Mesothelial cell of epicardium (in vitro differentiated cells): ENCODE measurements at regions not wholly inside any gene's neighbourhood (a gene's known extent, or its start where the extent isn't known, plus 50 kb on each side); places are given as distances from the start of the nearest gene placed in this dataset.

Experiments
- DNase-seq, 2 experiments: peaks; one replicate each; pipeline ENCODE4 v3.0.0; 2021; ENCODE audit warnings: low spot score in 2 of 2; ENCODE audit not compliant: unreplicated experiment in 2 of 2
- H3K27ac Mint-ChIP-seq: 2 replicates; pipeline ENCODE4 v1.8.0; 2021; ENCODE audit warnings: mixed read lengths
- H3K27me3 Mint-ChIP-seq: 2 replicates; pipeline ENCODE4 v1.8.0; 2021; ENCODE audit warnings: low read depth, mixed read lengths
- H3K36me3 Mint-ChIP-seq: 2 replicates; pipeline ENCODE4 v1.8.0; 2021; ENCODE audit warnings: mixed read lengths
- H3K4me1 Mint-ChIP-seq: 2 replicates; pipeline ENCODE4 v1.8.0; 2021; ENCODE audit warnings: mixed read lengths
- H3K4me3 Mint-ChIP-seq: 2 replicates; pipeline ENCODE4 v1.8.0; 2021; ENCODE audit warnings: mild to moderate bottlenecking, moderate library complexity, mixed read lengths
- H3K9me3 Mint-ChIP-seq: 2 replicates; pipeline ENCODE4 v1.8.0; 2021; ENCODE audit warnings: mixed read lengths
- CTCF ChIP-seq: fragments of 200-600 bp; sonication (generic); IDR thresholded peaks from one replicate; pipeline ENCODE4 v1.5.0; 2021; ENCODE audit warnings: antibody characterized with exemption; ENCODE audit not compliant: unreplicated experiment

- Mint-ChIP-seq H3K36me3 (no peaks in the 10 kb centered on the region), H3K4me1 (peaks cover 15% of the 10 kb centered on the region), H3K9me3 (peaks cover 10% of the 10 kb centered on the region), H3K4me3 (no peak overlapping the region), H3K27me3 (no peaks in the 10 kb centered on the region), H3K27ac (peak overlapping the region; percentile 81)
- no peak for DNase-seq
- TF ChIP-seq CTCF = no peak
Measured at GRCh38 chr7:79668292-79668691, 214.8 kb upstream of the MAGI2 start.

GRCh38 chr7:79666472-79666871, 213.0 kb upstream of the MAGI2 start:
- Mint-ChIP-seq H3K4me3 (no peak overlapping the region), H3K4me1 (peaks cover 15% of the 10 kb centered on the region), H3K36me3 (no peaks in the 10 kb centered on the region), H3K27me3 (no peaks in the 10 kb centered on the region), H3K27ac (no peak overlapping the region), H3K9me3 (peaks cover 9% of the 10 kb centered on the region)
- no peak for TF ChIP-seq CTCF
- no peak for DNase-seq

- Mint-ChIP-seq H3K9me3 (peaks cover 6% of the 10 kb centered on the region), H3K27ac (no peak overlapping the region), H3K27me3 (no peaks in the 10 kb centered on the region), H3K4me3 (no peak overlapping the region), H3K36me3 (no peaks in the 10 kb centered on the region), H3K4me1 (peaks cover 15% of the 10 kb centered on the region)
- DNase-seq = no peak
- no peak for TF ChIP-seq CTCF
Measured at GRCh38 chr7:79664884-79665676, 211.6 kb upstream of the MAGI2 start.

GRCh38 chr7:79658304-79658703, 204.8 kb upstream of the MAGI2 start:
- H3K36me3 Mint-ChIP-seq = no peaks in the 10 kb centered on the region
- no peaks in the 10 kb centered on the region for H3K4me1 Mint-ChIP-seq
- no peak for TF ChIP-seq CTCF
- H3K4me3 Mint-ChIP-seq = no peak overlapping the region
- no peak overlapping the region for H3K27ac Mint-ChIP-seq
- H3K9me3 Mint-ChIP-seq = no peaks in the 10 kb centered on the region
- no peaks in the 10 kb centered on the region for H3K27me3 Mint-ChIP-seq
- no peak for DNase-seq

GRCh38 chr7:79653136-79653631, 199.7 kb upstream of the MAGI2 start:
- Mint-ChIP-seq H3K4me1 (peaks cover 12% of the 10 kb centered on the region), H3K4me3 (no peak overlapping the region), H3K9me3 (no peaks in the 10 kb centered on the region), H3K36me3 (no peaks in the 10 kb centered on the region), H3K27ac (no peak overlapping the region), H3K27me3 (no peaks in the 10 kb centered on the region)
- no peak for TF ChIP-seq CTCF
- no peak for DNase-seq
